GM21529 (cell line): ENCODE measurements at regions not wholly inside any gene's neighbourhood (a gene's known extent, or its start where the extent isn't known, plus 50 kb on each side); places are given as distances from the start of the nearest gene placed in this dataset.

Experiments
- ATAC-seq: cut with Tn5 transposase; IDR thresholded peaks from one replicate; pipeline ENCODE4 v1.9.1; 2021; ENCODE audit not compliant: unreplicated experiment

DNA sequence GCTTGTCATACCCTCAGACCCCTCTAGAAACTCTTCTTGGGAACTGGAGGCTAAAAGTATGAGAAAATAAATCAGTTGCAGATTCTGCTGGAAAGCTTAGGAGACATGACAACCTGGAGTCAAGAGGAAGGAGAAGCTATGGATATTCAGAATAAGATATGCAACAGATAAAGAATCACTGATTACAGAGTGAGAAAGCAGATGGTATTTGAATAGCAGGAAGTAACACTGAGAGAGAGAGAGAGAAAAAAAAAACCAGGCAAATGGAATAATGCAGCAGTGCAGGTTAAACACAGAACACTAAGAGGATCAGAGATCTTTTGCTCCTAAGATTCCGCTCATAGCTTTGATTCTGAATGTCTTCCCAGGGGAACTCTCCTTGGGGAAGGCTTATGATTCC is 1284.1 kb upstream of the NXPH2 start:
- ATAC-seq: no peak

GRCh38 chr2:140063356-140063755 is 1283.2 kb upstream of the NXPH2 start:
- no peak for ATAC-seq

GRCh38 chr2:140061240-140061639 is 1281.0 kb upstream of the NXPH2 start:
- no peak for ATAC-seq

DNA sequence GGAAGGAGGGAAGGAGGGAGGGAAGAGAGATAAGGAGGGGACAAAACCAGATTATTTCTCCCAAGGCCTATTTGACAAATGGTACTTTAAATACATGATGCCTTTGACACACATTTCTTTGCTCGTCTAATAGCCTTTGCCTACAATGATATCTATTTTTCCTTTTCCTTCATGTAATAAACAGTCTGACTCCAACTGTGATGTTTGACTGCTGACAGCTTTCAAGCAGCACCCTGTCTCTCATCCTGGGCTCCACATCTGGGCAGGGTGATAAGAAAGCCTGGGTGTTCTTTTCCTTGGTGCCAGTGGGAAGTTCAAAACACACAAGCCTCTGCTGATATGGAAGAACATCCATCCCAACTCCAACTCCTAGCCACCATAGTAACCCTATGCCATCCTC is 1277.7 kb upstream of the NXPH2 start:
- no peak for ATAC-seq

DNA sequence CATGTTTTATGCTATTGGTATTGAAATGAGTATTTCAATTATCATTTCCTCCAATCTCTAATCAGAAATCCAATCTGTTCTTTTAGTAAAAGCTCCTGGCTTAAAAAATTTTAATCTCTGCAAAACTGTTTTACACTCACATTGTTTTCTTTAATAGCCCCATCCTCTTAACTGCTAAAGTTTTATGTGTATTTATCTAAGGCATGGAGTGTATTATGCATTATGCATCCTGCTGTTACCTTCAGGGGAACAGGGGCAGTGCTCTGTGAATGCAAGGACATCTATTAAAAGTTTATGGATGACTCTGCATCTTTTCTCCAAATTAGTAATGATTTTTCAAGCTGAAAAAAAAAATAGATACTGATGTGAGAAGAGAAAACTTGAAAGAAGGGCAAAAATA is 1261.6 kb upstream of the NXPH2 start:
- ATAC-seq: no peak

- no peak for ATAC-seq
Observed at GRCh38 chr2:140041239-140041638, 1261.0 kb upstream of the NXPH2 start.

GRCh38 chr2:140033638-140034037 is 1253.4 kb upstream of the NXPH2 start:
- ATAC-seq: no peak

DNA sequence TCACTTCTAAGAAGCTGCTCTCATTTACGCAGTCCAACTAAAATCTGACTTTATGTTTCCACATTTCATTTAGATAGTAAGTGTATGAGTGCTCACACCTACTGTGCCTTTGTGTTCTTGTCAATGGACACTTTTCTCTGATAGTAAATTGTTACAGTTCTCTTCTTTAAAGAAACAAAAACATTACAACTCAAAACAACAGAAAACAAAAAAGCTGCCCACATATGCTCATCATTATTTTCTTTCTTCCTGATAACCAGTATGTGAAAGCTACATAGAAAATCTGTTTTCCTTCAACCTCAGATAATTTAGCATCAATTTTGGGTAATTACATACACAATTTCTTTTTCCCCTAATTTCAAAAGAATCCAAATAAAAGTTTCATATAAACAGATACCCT is 1247.8 kb upstream of the NXPH2 start:
- no peak for ATAC-seq

- no peak for ATAC-seq
Observed at GRCh38 chr2:140027320-140027719, 1247.1 kb upstream of the NXPH2 start.

GRCh38 chr2:140023291-140023690 is 1243.1 kb upstream of the NXPH2 start:
- no peak for ATAC-seq

GRCh38 chr2:140018541-140018940 is 1238.4 kb upstream of the NXPH2 start:
- ATAC-seq: no peak

GRCh38 chr2:140014204-140014546 is 1234.0 kb upstream of the NXPH2 start:
- no peak for ATAC-seq

- no peak for ATAC-seq
Observed at GRCh38 chr2:140013545-140014203, 1233.5 kb upstream of the NXPH2 start.

GRCh38 chr2:140011287-140011686 is 1231.1 kb upstream of the NXPH2 start:
- ATAC-seq: no peak

DNA sequence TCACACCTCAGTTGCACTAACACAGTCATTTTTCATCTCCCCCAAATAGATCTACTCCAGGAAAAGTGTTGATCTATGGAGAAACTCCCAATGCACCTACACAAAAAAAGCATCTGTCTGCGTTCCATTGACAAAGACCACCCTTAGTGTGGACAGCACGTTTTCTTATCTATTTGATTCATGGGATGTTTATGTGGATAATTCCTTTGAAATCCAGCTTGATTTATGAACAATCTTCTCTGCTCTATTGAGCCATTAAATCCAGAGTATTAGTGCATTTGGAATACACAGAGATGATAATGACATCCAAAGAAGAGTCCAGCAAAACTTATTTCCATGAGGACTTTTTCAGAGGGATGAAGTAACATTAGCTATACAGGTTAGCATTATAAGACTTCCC is 1221.9 kb upstream of the NXPH2 start:
- ATAC-seq: no peak

DNA sequence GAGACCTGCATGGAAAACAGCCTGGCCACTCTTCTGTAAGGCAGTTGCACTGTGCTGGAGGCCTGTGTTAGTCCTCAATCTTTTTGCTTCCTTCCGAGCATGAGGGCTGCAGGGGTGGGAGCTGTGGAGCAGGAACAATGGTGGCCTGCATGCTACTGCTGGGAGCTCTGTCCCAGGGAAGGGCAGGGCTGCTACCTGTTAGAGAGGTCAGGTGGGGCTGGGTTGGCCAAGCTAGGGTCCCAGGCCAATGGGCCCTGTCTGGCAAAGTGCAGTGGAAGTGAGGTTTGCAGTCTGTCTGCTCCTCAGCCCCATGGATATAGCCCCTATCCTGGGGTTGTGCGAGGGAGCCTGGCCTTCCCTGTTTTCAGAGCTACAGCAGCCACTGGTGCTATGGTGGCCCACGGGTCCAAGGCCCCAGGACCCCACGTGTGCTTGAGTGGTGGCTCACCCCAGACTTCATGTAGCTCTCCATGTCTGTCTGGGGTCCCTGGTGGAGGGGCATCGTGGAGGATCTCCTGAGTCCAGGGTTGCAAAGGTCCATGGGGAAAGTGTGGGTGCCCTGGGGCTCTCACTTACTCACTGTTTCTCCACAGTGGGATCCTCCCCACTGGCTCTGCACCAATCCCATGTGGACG is 1212.6 kb upstream of the NXPH2 start:
- no peak for ATAC-seq

DNA sequence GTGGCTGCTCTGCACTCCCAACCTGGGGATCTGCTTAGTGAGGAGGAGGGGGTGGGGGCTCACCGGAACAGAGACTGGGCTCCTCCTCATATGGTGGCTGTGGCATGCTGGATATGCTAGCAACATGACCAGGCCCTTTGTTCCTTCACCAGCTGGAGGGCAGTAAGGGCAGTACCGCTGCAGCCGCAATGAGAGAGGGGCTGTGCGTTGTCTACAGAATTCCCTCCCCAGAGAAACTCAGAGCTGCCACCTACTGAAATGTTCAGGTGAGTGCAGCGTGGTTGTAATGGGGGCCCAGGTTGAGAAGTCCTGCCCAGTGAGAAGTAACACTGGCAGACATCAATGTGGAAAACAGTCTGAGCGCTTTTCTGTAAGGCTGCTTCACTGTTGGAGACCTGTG is 1211.9 kb upstream of the NXPH2 start:
- no peak for ATAC-seq

- no peak for ATAC-seq
Observed at GRCh38 chr2:139990646-139991335, 1210.6 kb upstream of the NXPH2 start.

GRCh38 chr2:139969323-139969722 is 1189.1 kb upstream of the NXPH2 start:
- no peak for ATAC-seq

- ATAC-seq: no peak
Observed at GRCh38 chr2:139968588-139968987, 1188.4 kb upstream of the NXPH2 start.

DNA sequence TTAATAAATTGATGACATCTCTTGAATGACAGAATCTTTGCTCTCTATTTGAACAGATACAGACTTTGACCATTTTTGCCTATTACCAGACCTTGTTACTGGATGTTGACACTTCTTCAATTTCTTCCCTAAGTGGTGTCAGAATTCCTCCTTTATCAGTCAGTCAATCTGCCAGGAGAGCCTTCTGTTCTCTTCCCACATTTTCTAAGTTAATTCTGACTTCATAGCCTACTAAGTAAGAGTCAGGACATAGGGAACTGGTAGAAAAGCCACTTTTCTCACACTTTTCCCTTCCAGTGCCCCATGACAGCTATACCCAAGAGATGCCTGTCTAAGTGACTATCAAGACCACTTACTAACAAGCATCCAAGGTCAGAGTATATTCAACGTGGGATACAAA is 1187.5 kb upstream of the NXPH2 start:
- ATAC-seq: no peak

DNA sequence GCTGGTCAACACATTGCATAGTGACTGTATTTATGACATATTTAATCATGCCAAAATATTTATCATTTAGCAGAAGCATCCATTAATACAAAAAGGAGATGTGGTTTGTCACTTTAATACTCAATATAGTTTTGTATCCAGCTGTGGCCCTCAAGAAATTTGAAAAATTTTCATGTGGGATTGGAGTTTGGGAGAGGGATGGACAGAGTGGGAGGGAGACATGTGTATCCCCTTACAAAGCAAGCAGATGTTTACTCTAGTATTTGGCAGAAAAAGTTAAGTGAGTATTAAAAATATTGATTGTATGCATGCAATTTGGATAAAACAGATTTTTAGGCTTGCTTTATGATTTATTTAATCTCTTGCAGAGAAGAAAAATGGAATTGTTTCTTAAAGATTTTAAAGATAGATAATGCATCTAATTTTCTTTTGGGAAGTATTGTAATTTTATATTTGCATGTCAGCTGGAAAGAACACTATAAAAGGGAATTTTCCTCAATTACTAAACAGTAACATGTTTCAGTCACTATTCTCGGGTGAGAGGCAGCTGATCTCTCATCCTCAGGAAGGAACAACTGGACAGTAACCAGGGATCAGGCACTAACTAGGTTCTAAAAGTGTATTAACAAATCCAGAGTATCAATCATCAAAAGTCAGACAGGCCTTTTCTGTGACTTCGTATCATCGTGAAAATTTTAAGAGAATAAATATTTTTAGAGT is 1184.7 kb upstream of the NXPH2 start:
- ATAC-seq: no peak
